ENCODE measurements at regions not wholly inside any gene's neighbourhood (a gene's known extent, or its start where the extent isn't known, plus 50 kb on each side); places are given as distances from the start of the nearest gene placed in this dataset.
A peak's percentile ranks its signal among the peaks of the same experiment; 100 is the strongest.
"Not testable (repeated sequence)": the region's sequence is repeated elsewhere in the genome, so short reads cannot be mapped to it uniquely, and the experiment has no call there.

DNA sequence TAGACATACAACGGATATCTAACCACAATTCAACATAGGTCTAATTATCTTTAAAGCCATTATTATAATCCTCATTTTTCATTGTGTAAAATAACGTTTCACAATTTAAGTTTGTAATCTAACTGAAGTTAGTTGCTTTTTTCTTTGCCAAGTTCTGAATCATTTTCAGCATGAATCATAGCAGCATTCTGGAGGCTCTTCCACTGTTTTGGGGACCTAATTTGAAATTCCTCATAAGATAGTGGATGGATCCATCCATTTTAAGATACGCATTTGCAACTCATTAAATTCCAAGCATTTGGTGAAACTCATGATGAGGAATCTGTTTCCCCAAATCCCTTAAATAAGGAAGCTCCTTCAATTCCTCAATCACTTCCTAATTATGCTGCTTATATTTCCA lies 447.1 kb upstream of the CDH10 start:
- Mint-ChIP-seq H3K4me3 (ENCODE audit: unreplicated experiment) (no peak overlapping the region), H3K9me3 (ENCODE audit: unreplicated experiment) (no peaks in the 10 kb centered on the region), H3K27me3 (ENCODE audit: insufficient read depth, unreplicated experiment) (no peaks in the 10 kb centered on the region), H3K27ac (ENCODE audit: low read depth, unreplicated experiment) (peak overlapping the region; percentile 61), H3K4me1 (ENCODE audit: insufficient read depth, unreplicated experiment) (peaks cover 14% of the 10 kb centered on the region), H3K36me3 (ENCODE audit: insufficient read depth, unreplicated experiment) (no peaks in the 10 kb centered on the region)
- BruUV-seq (replicated peaks): no TSS peak
- TF ChIP-seq, protein P1, sequence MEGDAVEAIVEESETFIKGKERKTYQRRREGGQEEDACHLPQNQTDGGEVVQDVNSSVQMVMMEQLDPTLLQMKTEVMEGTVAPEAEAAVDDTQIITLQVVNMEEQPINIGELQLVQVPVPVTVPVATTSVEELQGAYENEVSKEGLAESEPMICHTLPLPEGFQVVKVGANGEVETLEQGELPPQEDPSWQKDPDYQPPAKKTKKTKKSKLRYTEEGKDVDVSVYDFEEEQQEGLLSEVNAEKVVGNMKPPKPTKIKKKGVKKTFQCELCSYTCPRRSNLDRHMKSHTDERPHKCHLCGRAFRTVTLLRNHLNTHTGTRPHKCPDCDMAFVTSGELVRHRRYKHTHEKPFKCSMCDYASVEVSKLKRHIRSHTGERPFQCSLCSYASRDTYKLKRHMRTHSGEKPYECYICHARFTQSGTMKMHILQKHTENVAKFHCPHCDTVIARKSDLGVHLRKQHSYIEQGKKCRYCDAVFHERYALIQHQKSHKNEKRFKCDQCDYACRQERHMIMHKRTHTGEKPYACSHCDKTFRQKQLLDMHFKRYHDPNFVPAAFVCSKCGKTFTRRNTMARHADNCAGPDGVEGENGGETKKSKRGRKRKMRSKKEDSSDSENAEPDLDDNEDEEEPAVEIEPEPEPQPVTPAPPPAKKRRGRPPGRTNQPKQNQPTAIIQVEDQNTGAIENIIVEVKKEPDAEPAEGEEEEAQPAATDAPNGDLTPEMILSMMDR (IDR thresholded peaks at IDR 0.05; ENCODE audit: unreplicated experiment): no peak
- ChIA-PET POLR2A (no interaction called here), CTCF (no interaction called here)
- intact Hi-C loops (cut with micrococcal nuclease): no loop called here
- DNase-seq (ENCODE audit: unreplicated experiment): peak; percentile 57

DNA sequence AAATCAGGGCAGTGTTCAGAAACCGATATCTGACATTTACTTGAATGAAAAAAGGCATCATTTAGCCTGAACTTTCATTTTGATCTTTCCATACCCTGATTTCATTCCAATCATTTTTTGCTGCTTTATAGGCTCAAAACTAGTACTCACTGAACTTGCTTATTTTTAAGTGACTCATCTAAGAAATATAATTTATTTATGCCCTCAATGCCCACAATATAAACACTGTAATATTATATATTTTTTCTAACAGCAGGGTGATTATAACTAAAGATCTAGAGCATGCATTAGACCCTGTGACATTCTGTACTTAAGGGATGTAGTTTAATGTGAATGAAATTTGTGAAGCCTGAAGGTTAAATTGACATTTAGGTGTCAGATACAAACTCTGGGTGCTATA lies 446.1 kb upstream of the CDH10 start:
- POLR2A ChIA-PET: interaction anchor here (1.0 kb wide), 1 partner anchor 27 kb away, joined by 3 read pairs; no protein-coding TSS in a partner anchor
- DNase-seq (ENCODE audit: unreplicated experiment): no peak
- no peaks in the 10 kb centered on the region for H3K27me3 Mint-ChIP-seq (ENCODE audit: insufficient read depth, unreplicated experiment)
- TF ChIP-seq, protein P1 (IDR thresholded peaks at IDR 0.05; ENCODE audit: unreplicated experiment): no peak
- peak overlapping the region; percentile 35 for H3K4me3 Mint-ChIP-seq (ENCODE audit: unreplicated experiment)
- H3K9me3 Mint-ChIP-seq (ENCODE audit: unreplicated experiment): no peaks in the 10 kb centered on the region
- CTCF ChIA-PET: interaction anchor here (0.6 kb wide), 1 partner anchor 611 kb away, joined by 4 read pairs; no protein-coding TSS in a partner anchor
- intact Hi-C loops (cut with micrococcal nuclease): no loop called here
- peaks cover 14% of the 10 kb centered on the region for H3K4me1 Mint-ChIP-seq (ENCODE audit: insufficient read depth, unreplicated experiment)
- peak overlapping the region; percentile 71 for H3K27ac Mint-ChIP-seq (ENCODE audit: low read depth, unreplicated experiment)
- BruUV-seq (replicated peaks): no TSS peak
- no peaks in the 10 kb centered on the region for H3K36me3 Mint-ChIP-seq (ENCODE audit: insufficient read depth, unreplicated experiment)

DNA sequence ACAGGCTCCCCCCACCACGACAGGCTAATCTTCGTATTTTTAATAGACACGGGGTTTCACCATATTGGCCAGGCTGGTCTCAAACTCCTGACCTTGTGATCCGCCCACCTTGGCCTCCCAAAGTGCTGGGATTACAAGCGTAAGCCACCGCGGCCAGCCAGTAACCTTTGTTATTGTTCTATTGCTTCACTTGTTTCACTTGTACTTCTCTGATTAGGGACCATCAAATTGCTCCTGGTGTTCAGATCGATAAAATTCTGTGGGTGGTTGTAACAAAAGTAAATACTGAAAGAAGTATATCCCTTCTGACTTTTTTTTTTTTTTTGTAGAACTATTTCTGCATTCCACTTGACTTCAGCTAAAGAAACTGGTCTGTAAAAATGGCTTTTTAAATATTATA lies 445.5 kb upstream of the CDH10 start:
- Mint-ChIP-seq H3K4me3 (ENCODE audit: unreplicated experiment) (no peak overlapping the region), H3K27me3 (ENCODE audit: insufficient read depth, unreplicated experiment) (no peaks in the 10 kb centered on the region), H3K27ac (ENCODE audit: low read depth, unreplicated experiment) (peak overlapping the region; percentile 71), H3K4me1 (ENCODE audit: insufficient read depth, unreplicated experiment) (peaks cover 14% of the 10 kb centered on the region), H3K9me3 (ENCODE audit: unreplicated experiment) (no peaks in the 10 kb centered on the region), H3K36me3 (ENCODE audit: insufficient read depth, unreplicated experiment) (no peaks in the 10 kb centered on the region)
- ChIA-PET CTCF (interaction anchor here (0.6 kb wide), 1 partner anchor 612 kb away, joined by 4 read pairs; no protein-coding TSS in a partner anchor), POLR2A (interaction anchor here (1.0 kb wide), 1 partner anchor 27 kb away, joined by 3 read pairs; no protein-coding TSS in a partner anchor)
- no peak for DNase-seq (ENCODE audit: unreplicated experiment)
- no TSS peak for BruUV-seq (replicated peaks)
- TF ChIP-seq, protein P1 (IDR thresholded peaks at IDR 0.05; ENCODE audit: unreplicated experiment): no peak
- intact Hi-C loops (cut with micrococcal nuclease): no loop called here

DNA sequence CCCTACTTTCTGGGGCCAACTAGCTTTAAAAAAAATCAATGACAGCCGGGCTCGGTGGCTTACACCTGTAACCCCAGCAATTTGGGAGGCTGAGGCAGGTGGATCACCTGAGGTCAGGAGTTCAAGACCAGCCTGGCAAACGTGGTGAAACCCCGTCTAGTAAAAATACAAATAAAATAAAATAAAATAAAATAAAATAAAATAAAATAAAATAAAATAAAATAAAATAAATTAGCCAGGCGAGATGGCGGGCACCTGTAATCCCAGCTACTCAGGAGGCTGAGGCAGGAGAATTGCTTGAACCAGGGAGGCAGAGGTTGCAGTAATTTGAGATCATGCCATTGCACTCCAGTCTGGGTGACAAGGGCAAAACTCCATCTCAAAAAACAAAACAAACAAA lies 443.9 kb upstream of the CDH10 start:
- CTCF ChIA-PET: interaction anchor here (0.8 kb wide), 1 partner anchor 27 kb away, joined by 4 read pairs; no protein-coding TSS in a partner anchor
- intact Hi-C loops (cut with micrococcal nuclease); DNase-seq (ENCODE audit: unreplicated experiment); H3K27ac Mint-ChIP-seq (ENCODE audit: low read depth, unreplicated experiment); H3K36me3 Mint-ChIP-seq (ENCODE audit: insufficient read depth, unreplicated experiment); H3K9me3 Mint-ChIP-seq (ENCODE audit: unreplicated experiment); BruUV-seq (replicated peaks); H3K4me3 Mint-ChIP-seq (ENCODE audit: unreplicated experiment); H3K27me3 Mint-ChIP-seq (ENCODE audit: insufficient read depth, unreplicated experiment): not testable (repeated sequence)
- POLR2A ChIA-PET: interaction anchor here (0.6 kb wide), 1 partner anchor 29 kb away, joined by 3 read pairs; no protein-coding TSS in a partner anchor
- H3K4me1 Mint-ChIP-seq (ENCODE audit: insufficient read depth, unreplicated experiment): peaks cover 14% of the 10 kb centered on the region

DNA sequence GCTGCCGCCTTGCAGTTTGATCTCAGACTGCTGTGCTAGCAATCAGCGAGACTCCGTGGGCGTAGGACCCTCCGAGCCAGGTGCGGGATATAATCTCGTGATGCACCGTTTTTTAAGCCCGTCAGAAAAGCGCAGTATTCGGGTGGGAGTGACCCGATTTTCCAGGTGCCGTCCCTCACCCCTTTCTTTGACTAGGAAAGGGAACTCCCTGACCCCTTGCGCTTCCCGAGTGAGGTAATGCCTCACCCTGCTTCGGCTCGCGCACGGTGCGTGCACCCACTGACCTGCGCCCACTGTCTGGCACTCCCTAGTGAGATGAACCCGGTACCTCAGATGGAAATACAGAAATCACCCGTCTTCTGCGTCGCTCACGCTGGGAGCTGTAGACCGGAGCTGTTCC lies 438.5 kb upstream of the CDH10 start:
- H3K36me3 Mint-ChIP-seq (ENCODE audit: insufficient read depth, unreplicated experiment); H3K27ac Mint-ChIP-seq (ENCODE audit: low read depth, unreplicated experiment); CTCF ChIA-PET; H3K4me3 Mint-ChIP-seq (ENCODE audit: unreplicated experiment); H3K9me3 Mint-ChIP-seq (ENCODE audit: unreplicated experiment); POLR2A ChIA-PET; H3K27me3 Mint-ChIP-seq (ENCODE audit: insufficient read depth, unreplicated experiment); intact Hi-C loops (cut with micrococcal nuclease); H3K4me1 Mint-ChIP-seq (ENCODE audit: insufficient read depth, unreplicated experiment); DNase-seq (ENCODE audit: unreplicated experiment); BruUV-seq (replicated peaks): not testable (repeated sequence)

Data from MCF 10A (cell line).